GM19455 (cell line): ENCODE measurements at regions not wholly inside any gene's neighbourhood (a gene's known extent, or its start where the extent isn't known, plus 50 kb on each side); places are given as distances from the start of the nearest gene placed in this dataset.
"Not testable (repeated sequence)": the region's sequence is repeated elsewhere in the genome, so short reads cannot be mapped to it uniquely, and the experiment has no call there.

Experiments used
- ATAC-seq: cut with Tn5 transposase; IDR thresholded peaks from one replicate; pipeline ENCODE4 v1.9.1; 2021; ENCODE audit not compliant: unreplicated experiment

GRCh38 chr16:59913666-59914065 is 1179.5 kb upstream of the GOT2 start:
- ATAC-seq: no peak

- no peak for ATAC-seq
These were observed 1175.1 kb upstream of the GOT2 start for GRCh38 chr16:59909262-59909661.

GRCh38 chr16:59907611-59908010 is 1173.5 kb upstream of the GOT2 start:
- no peak for ATAC-seq

GRCh38 chr16:59905606-59906005 is 1171.5 kb upstream of the GOT2 start:
- no peak for ATAC-seq

GRCh38 chr16:59905131-59905530 is 1171.0 kb upstream of the GOT2 start:
- no peak for ATAC-seq

- no peak for ATAC-seq
These were observed 1165.8 kb upstream of the GOT2 start for GRCh38 chr16:59899940-59900339.

GRCh38 chr16:59892376-59892775 is 1158.3 kb upstream of the GOT2 start:
- ATAC-seq: no peak

- no peak for ATAC-seq
These were observed 1153.7 kb upstream of the GOT2 start for GRCh38 chr16:59887856-59888255.

- no peak for ATAC-seq
These were observed 1151.9 kb upstream of the GOT2 start for GRCh38 chr16:59886021-59886420.

GRCh38 chr16:59881376-59881775 is 1147.3 kb upstream of the GOT2 start:
- no peak for ATAC-seq

- no peak for ATAC-seq
These were observed 1146.5 kb upstream of the GOT2 start for GRCh38 chr16:59880611-59881010.

GRCh38 chr16:59878999-59879398 is 1144.9 kb upstream of the GOT2 start:
- ATAC-seq: no peak

- no peak for ATAC-seq
These were observed 1144.4 kb upstream of the GOT2 start for GRCh38 chr16:59878479-59878878.

GRCh38 chr16:59864981-59865666 is 1131.0 kb upstream of the GOT2 start:
- no peak for ATAC-seq

GRCh38 chr16:59859676-59860402 is 1125.7 kb upstream of the GOT2 start:
- ATAC-seq: no peak

GRCh38 chr16:59854846-59855439 is 1120.8 kb upstream of the GOT2 start:
- no peak for ATAC-seq

GRCh38 chr16:59849716-59850115 is 1115.6 kb upstream of the GOT2 start:
- no peak for ATAC-seq

GRCh38 chr16:59848296-59848695 is 1114.2 kb upstream of the GOT2 start:
- no peak for ATAC-seq

GRCh38 chr16:59840169-59840568 is 1106.1 kb upstream of the GOT2 start:
- ATAC-seq: no peak

GRCh38 chr16:59826767-59827166 is 1092.7 kb upstream of the GOT2 start:
- no peak for ATAC-seq

GRCh38 chr16:59809488-59809887 is 1075.4 kb upstream of the GOT2 start:
- ATAC-seq: not testable (repeated sequence)

- no peak for ATAC-seq
These were observed 1049.1 kb upstream of the GOT2 start for GRCh38 chr16:59783191-59783590.
